Nephron progenitor cell (in vitro differentiated cells): ENCODE measurements at regions not wholly inside any gene's neighbourhood (a gene's known extent, or its start where the extent isn't known, plus 50 kb on each side); places are given as distances from the start of the nearest gene placed in this dataset.

Source experiments
- DNase-seq: peaks from one replicate; pipeline ENCODE4 v3.0.0; 2021
- H3K27ac Mint-ChIP-seq: 2 replicates; pipeline ENCODE4 v1.8.0; 2021; ENCODE audit warnings: mild to moderate bottlenecking, moderate library complexity, mixed read lengths
- H3K27me3 Mint-ChIP-seq: 2 replicates; pipeline ENCODE4 v1.8.0; 2021; ENCODE audit warnings: mild to moderate bottlenecking, low read depth, mixed read lengths; ENCODE audit not compliant: poor library complexity
- H3K36me3 Mint-ChIP-seq: 2 replicates; pipeline ENCODE4 v1.8.0; 2021; ENCODE audit warnings: low read depth, mixed read lengths
- H3K4me1 Mint-ChIP-seq: 2 replicates; pipeline ENCODE4 v1.8.0; 2021; ENCODE audit warnings: mixed read lengths
- H3K4me3 Mint-ChIP-seq: 2 replicates; pipeline ENCODE4 v1.8.0; 2021; ENCODE audit warnings: mild to moderate bottlenecking, moderate library complexity, mixed read lengths
- H3K9me3 Mint-ChIP-seq: 2 replicates; pipeline ENCODE4 v1.8.0; 2021; ENCODE audit warnings: mild to moderate bottlenecking, moderate library complexity, mixed read lengths
- TF ChIP-seq, protein P1 (sequence below): fragments of 200-600 bp; sonication (generic); IDR thresholded peaks from 2 replicates; pipeline ENCODE4 v1.5.0; 2021; ENCODE audit warnings: antibody characterized with exemption

DNA sequence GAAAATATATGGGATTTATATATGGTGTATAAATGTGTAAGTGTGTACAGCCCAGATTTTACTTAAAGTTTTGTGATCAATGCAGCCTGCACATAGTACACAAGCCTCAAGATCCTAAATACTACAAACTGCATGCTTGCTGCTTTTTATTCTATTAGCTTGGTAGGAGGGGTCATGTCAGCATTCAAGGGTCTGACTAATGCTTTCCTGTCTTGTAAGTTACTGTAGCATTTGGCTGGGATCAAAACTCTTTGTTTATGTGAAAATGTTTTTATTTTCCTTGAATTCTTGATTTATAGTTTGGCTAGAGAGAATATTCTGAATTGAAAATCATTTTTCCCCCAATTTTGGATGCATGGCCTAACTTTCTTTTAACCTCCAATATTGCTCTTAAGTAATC lies 370.9 kb downstream of the NSUN3 start:
- H3K27me3 Mint-ChIP-seq = no peaks in the 10 kb centered on the region
- no peak overlapping the region for H3K27ac Mint-ChIP-seq
- no peaks in the 10 kb centered on the region for H3K36me3 Mint-ChIP-seq
- H3K4me1 Mint-ChIP-seq = no peaks in the 10 kb centered on the region
- TF ChIP-seq, protein P1, sequence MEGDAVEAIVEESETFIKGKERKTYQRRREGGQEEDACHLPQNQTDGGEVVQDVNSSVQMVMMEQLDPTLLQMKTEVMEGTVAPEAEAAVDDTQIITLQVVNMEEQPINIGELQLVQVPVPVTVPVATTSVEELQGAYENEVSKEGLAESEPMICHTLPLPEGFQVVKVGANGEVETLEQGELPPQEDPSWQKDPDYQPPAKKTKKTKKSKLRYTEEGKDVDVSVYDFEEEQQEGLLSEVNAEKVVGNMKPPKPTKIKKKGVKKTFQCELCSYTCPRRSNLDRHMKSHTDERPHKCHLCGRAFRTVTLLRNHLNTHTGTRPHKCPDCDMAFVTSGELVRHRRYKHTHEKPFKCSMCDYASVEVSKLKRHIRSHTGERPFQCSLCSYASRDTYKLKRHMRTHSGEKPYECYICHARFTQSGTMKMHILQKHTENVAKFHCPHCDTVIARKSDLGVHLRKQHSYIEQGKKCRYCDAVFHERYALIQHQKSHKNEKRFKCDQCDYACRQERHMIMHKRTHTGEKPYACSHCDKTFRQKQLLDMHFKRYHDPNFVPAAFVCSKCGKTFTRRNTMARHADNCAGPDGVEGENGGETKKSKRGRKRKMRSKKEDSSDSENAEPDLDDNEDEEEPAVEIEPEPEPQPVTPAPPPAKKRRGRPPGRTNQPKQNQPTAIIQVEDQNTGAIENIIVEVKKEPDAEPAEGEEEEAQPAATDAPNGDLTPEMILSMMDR = no peak
- H3K4me3 Mint-ChIP-seq = no peak overlapping the region
- H3K9me3 Mint-ChIP-seq = peaks cover 12% of the 10 kb centered on the region
- no peak for DNase-seq

DNA sequence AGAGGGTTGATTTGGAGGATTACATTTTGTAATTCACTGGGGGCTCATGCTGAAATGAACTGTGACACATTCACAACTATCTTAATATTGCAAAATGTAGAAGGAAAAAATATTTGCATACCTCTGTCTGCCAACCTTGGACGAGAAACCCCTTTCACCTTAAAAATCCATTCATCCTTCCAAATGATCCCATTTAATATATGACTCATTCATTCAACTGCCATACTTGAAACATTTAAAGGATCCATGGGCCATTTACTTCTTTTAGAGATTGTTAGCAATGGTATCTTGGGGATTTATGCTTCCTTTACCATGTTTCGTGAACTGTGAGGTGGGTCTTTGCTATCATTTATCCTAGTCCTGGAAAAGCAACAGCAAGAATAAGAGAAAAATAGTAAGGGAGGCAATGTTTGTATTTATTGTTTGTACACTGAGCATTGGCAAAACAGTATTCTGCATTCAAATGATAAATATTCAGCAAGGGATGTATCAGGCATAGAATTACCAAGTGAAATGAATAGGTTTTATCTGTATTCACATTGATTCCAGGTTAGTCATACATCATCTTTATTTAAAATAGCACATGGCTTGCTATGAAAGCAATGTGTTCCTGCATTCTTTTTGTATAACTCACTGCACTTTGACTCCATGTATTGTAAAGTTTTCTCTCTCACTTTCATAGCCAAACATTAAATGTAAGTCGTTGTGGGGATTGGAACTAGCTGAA lies 378.1 kb downstream of the NSUN3 start:
- Mint-ChIP-seq H3K27me3 (no peaks in the 10 kb centered on the region), H3K4me1 (no peaks in the 10 kb centered on the region), H3K36me3 (no peaks in the 10 kb centered on the region), H3K4me3 (no peak overlapping the region), H3K27ac (no peak overlapping the region), H3K9me3 (peaks cover 12% of the 10 kb centered on the region)
- TF ChIP-seq, protein P1 = no peak
- DNase-seq = no peak

DNA sequence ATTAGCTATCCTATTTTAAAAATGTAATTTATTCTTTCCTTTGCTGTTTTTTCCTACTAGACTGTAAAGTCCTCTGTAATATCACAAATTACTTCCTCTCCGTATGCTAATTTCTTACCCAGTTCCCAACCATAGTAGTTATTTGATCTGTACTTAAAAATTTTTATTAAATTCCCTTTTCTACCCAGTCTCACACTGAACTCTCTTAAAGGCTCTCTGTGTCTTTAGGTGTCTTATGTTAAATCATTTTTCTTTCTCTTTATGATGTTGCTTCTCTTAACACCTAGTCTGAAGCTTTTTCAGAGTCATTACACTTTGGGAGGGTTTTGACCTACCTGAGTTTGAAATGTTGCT lies 378.6 kb downstream of the NSUN3 start:
- H3K36me3 Mint-ChIP-seq = no peaks in the 10 kb centered on the region
- H3K4me3 Mint-ChIP-seq = no peak overlapping the region
- no peaks in the 10 kb centered on the region for H3K4me1 Mint-ChIP-seq
- peaks cover 12% of the 10 kb centered on the region for H3K9me3 Mint-ChIP-seq
- H3K27ac Mint-ChIP-seq = no peak overlapping the region
- H3K27me3 Mint-ChIP-seq = no peaks in the 10 kb centered on the region
- no peak for DNase-seq
- TF ChIP-seq, protein P1 = no peak

DNA sequence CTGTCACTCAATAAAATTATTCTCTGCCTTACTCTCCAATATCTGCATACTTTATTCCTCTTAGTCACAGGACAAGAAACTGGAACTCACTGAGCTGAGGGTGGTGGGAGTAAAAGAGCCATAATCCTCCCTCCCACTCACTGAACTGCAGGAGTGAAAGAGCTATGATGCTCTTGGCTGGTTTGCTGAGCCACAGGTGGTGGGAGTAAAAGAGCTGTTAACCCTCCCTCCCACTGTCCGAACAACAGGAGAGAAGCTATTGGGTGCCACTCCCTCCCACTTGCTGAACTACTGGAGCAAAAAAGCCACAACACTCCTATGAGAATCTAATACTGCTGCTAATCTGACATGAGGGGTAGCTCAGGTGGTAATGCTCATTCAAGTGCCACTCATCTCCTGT lies 391.0 kb downstream of the NSUN3 start:
- H3K27ac Mint-ChIP-seq = no peak overlapping the region
- H3K9me3 Mint-ChIP-seq = no peaks in the 10 kb centered on the region
- no peak overlapping the region for H3K4me3 Mint-ChIP-seq
- TF ChIP-seq, protein P1 = no peak
- DNase-seq = no peak
- peaks cover 16% of the 10 kb centered on the region for H3K4me1 Mint-ChIP-seq
- no peaks in the 10 kb centered on the region for H3K36me3 Mint-ChIP-seq
- H3K27me3 Mint-ChIP-seq = no peaks in the 10 kb centered on the region

DNA sequence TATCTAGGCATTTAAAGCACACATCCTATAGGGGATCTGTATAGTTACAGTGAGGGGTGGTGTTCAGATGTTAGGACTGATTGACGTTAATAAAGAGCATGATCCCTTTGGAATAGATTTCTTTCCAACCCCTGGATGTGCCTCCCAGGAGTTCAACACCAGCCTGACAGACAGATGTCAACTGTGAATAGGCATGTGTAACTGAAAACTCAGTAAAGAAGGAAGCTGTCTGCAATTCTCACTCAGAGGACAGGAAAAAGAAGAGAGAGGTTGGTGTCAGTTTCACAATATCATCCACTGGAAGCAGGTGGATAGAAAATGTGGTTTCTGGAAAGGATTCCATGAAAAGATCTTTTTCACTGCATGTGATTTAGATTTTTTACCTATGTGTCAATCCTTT lies 396.3 kb downstream of the NSUN3 start:
- Mint-ChIP-seq H3K27me3 (no peaks in the 10 kb centered on the region), H3K4me1 (peaks cover 8% of the 10 kb centered on the region), H3K36me3 (no peaks in the 10 kb centered on the region), H3K4me3 (no peak overlapping the region), H3K9me3 (no peaks in the 10 kb centered on the region), H3K27ac (no peak overlapping the region)
- TF ChIP-seq, protein P1 = no peak
- DNase-seq = no peak

DNA sequence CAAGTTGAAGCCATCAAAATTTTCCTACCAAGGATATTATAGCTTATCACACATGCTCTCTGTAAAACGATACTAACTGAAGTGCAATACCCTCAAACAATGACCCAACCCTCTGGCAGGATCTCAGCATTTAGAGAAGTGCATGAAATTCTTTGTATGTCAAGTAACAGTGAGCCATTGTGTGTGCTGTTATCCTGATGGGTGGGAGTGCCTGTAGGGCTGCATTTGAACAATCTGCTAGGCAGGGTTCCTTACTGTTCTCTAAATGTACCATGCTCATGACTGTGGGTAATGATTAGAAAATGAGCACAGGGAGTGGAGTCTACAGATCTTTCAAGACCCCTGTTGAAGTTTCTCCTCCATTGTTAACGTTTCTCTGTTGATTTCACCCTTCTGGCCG lies 398.1 kb downstream of the NSUN3 start:
- H3K27ac Mint-ChIP-seq = no peak overlapping the region
- TF ChIP-seq, protein P1 = no peak
- no peaks in the 10 kb centered on the region for H3K27me3 Mint-ChIP-seq
- no peaks in the 10 kb centered on the region for H3K4me1 Mint-ChIP-seq
- H3K9me3 Mint-ChIP-seq = no peaks in the 10 kb centered on the region
- no peaks in the 10 kb centered on the region for H3K36me3 Mint-ChIP-seq
- no peak overlapping the region for H3K4me3 Mint-ChIP-seq
- no peak for DNase-seq
